HG02759 (cell line): ENCODE measurements at regions not wholly inside any gene's neighbourhood (a gene's known extent, or its start where the extent isn't known, plus 50 kb on each side); places are given as distances from the start of the nearest gene placed in this dataset.
"Not testable (repeated sequence)": the region's sequence is repeated elsewhere in the genome, so short reads cannot be mapped to it uniquely, and the experiment has no call there.

ENCODE experiments used
- ATAC-seq: cut with Tn5 transposase; IDR thresholded peaks from one replicate; pipeline ENCODE4 v1.9.1; 2021; ENCODE audit warnings: mild to moderate bottlenecking, moderate library complexity; ENCODE audit not compliant: unreplicated experiment

- no peak for ATAC-seq
Observed at GRCh38 chr2:145558617-145559350, 1038.9 kb upstream of the ZEB2 start.

GRCh38 chr2:145555360-145555759, 1035.4 kb upstream of the ZEB2 start:
- ATAC-seq, result no peak

- ATAC-seq, result no peak
Observed at GRCh38 chr2:145551686-145552085, 1031.8 kb upstream of the ZEB2 start.

- ATAC-seq, result no peak
Observed at GRCh38 chr2:145548479-145548878, 1028.6 kb upstream of the ZEB2 start.

- ATAC-seq, result no peak
Observed at GRCh38 chr2:145547620-145548019, 1027.7 kb upstream of the ZEB2 start.

- no peak for ATAC-seq
Observed at GRCh38 chr2:145546091-145546490, 1026.2 kb upstream of the ZEB2 start.

- ATAC-seq, result no peak
Observed at GRCh38 chr2:145543856-145544255, 1023.9 kb upstream of the ZEB2 start.

- no peak for ATAC-seq
Observed at GRCh38 chr2:145543155-145543554, 1023.2 kb upstream of the ZEB2 start.

- no peak for ATAC-seq
Observed at GRCh38 chr2:145541028-145541427, 1021.1 kb upstream of the ZEB2 start.

- ATAC-seq, result no peak
Observed at GRCh38 chr2:145538661-145539350, 1018.9 kb upstream of the ZEB2 start.

GRCh38 chr2:145530653-145531052, 1010.7 kb upstream of the ZEB2 start:
- ATAC-seq, result no peak

- no peak for ATAC-seq
Observed at GRCh38 chr2:145524836-145525235, 1004.9 kb upstream of the ZEB2 start.

GRCh38 chr2:145524303-145524702, 1004.4 kb upstream of the ZEB2 start:
- no peak for ATAC-seq

GRCh38 chr2:145519254-145519653, 999.3 kb upstream of the ZEB2 start:
- not testable (repeated sequence) for ATAC-seq

- no peak for ATAC-seq
Observed at GRCh38 chr2:145511946-145512345, 992.0 kb upstream of the ZEB2 start.

GRCh38 chr2:145503511-145503910, 983.6 kb upstream of the ZEB2 start:
- no peak for ATAC-seq

- ATAC-seq, result no peak
Observed at GRCh38 chr2:145501920-145502319, 982.0 kb upstream of the ZEB2 start.

- no peak for ATAC-seq
Observed at GRCh38 chr2:145495590-145495989, 975.7 kb upstream of the ZEB2 start.

- no peak for ATAC-seq
Observed at GRCh38 chr2:145494441-145494840, 974.5 kb upstream of the ZEB2 start.

- ATAC-seq, result no peak
Observed at GRCh38 chr2:145488571-145488970, 968.7 kb upstream of the ZEB2 start.

- peak; percentile 50 for ATAC-seq
Observed at GRCh38 chr2:145484448-145485097, 964.7 kb upstream of the ZEB2 start.

GRCh38 chr2:145483854-145484253, 963.9 kb upstream of the ZEB2 start:
- no peak for ATAC-seq
